ENCODE measurements at regions not wholly inside any gene's neighbourhood (a gene's known extent, or its start where the extent isn't known, plus 50 kb on each side); places are given as distances from the start of the nearest gene placed in this dataset.

DNA sequence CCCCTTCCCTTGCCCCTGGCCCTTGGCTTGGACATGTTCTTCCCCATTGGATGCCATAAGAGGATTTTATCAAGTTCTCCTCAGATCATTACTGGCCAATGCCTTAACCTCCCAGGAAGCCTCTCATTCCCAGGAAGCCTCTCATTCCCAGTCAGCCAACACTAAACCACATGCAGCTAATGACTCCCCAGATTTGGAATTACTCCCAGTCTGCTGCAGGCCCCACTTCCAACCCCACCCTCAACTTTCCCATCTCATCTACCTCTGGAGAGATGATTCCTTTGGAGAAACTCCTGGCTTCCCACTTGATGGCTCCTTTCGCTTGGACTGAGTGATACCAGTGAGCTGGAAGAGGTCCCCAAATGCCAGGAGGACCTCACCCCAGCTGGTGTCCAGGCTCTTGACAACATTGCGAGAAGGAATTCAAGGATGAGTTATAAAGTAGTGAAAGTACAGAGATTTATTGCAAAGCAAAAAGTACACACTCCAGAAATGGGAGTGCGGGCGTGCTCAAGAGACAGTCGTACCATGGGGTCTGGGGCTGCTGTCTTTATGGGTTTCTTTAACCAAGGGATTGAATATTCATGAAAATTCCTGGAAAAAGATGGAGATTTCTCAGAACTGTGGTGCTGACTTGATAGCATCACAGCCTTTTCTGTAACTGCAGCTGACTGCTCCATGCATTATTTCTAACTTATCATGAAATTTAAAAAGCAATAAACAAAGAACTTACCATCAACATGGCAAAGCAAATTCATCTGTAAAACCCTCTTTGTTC, 117.2 kb upstream of the ADCY1 start:
- no peak for TF ChIP-seq JUND (IDR thresholded peaks at IDR 0.05)
- TF ChIP-seq EGR1 (IDR thresholded peaks at IDR 0.05; ENCODE audit: low read depth in 2 of 2): no peak
- no peak for DNase-seq (ENCODE audit: low spot score)
- no peak overlapping the region for H3K4me3 ChIP-seq (ENCODE audit: low read depth in 1 of 3, low read length in 3 of 3)
- no peaks in the 10 kb centered on the region for H3K4me1 ChIP-seq (ENCODE audit: control insufficient read depth in 4 of 4, insufficient read depth in 4 of 4, low read length in 3 of 4)
- H3K27me3 ChIP-seq (ENCODE audit: control insufficient read depth in 4 of 4, insufficient read depth in 4 of 4, low read length in 3 of 4): no peaks in the 10 kb centered on the region
- H3K9me3 ChIP-seq (ENCODE audit: control insufficient read depth in 4 of 4, low read length in 3 of 4): no peaks in the 10 kb centered on the region
- H3K36me3 ChIP-seq (ENCODE audit: control insufficient read depth in 4 of 4, insufficient read depth in 3 of 4, low read depth in 1 of 4, low read length in 3 of 4): no peaks in the 10 kb centered on the region
- no peak overlapping the region for H3K9ac ChIP-seq (ENCODE audit: low read depth in 1 of 2, low read length in 2 of 2)
- H3K27ac ChIP-seq (ENCODE audit: low read depth in 1 of 2, low read length in 2 of 2): no peak overlapping the region
- 91% methylated on average over 5 of the region's 5 CpGs for WGBS

DNA sequence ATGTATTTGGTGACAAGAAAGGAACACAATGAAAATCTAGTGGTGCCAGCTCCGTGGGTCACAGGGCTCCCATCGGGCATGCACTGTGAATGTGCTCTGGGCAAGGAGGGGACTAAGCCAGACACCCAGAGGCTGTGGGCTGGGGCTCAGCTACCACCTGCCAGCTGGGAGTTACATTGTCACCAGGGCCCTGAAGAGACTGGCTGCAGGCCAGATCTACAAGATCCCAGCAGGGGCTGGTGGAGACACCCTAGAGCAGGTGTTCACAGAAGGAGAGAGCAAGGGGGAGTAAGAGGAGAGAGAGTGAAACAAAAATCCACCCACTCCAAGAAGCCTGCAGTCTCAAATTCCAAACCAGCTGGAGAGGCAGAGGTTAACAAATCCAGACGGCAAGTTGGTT, 116.6 kb upstream of the ADCY1 start:
- H3K4me3 ChIP-seq (ENCODE audit: low read depth in 1 of 3, low read length in 3 of 3): no peak overlapping the region
- H3K36me3 ChIP-seq (ENCODE audit: control insufficient read depth in 4 of 4, insufficient read depth in 3 of 4, low read depth in 1 of 4, low read length in 3 of 4): no peaks in the 10 kb centered on the region
- H3K4me1 ChIP-seq (ENCODE audit: control insufficient read depth in 4 of 4, insufficient read depth in 4 of 4, low read length in 3 of 4): no peaks in the 10 kb centered on the region
- H3K27ac ChIP-seq (ENCODE audit: low read depth in 1 of 2, low read length in 2 of 2): no peak overlapping the region
- 75% methylated on average over 3 of the region's 3 CpGs for WGBS
- H3K9me3 ChIP-seq (ENCODE audit: control insufficient read depth in 4 of 4, low read length in 3 of 4): no peaks in the 10 kb centered on the region
- DNase-seq (ENCODE audit: low spot score): no peak
- no peaks in the 10 kb centered on the region for H3K27me3 ChIP-seq (ENCODE audit: control insufficient read depth in 4 of 4, insufficient read depth in 4 of 4, low read length in 3 of 4)
- TF ChIP-seq RAD21 (IDR thresholded peaks at IDR 0.05): no peak
- no peak for TF ChIP-seq TAF1 (conservative IDR thresholded peaks at IDR 0.05)
- TF ChIP-seq, protein P1, sequence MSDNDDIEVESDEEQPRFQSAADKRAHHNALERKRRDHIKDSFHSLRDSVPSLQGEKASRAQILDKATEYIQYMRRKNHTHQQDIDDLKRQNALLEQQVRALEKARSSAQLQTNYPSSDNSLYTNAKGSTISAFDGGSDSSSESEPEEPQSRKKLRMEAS (IDR thresholded peaks at IDR 0.05): no peak
- TF ChIP-seq FOXA1 (IDR thresholded peaks at IDR 0.05): no peak
- TF ChIP-seq, protein P2, sequence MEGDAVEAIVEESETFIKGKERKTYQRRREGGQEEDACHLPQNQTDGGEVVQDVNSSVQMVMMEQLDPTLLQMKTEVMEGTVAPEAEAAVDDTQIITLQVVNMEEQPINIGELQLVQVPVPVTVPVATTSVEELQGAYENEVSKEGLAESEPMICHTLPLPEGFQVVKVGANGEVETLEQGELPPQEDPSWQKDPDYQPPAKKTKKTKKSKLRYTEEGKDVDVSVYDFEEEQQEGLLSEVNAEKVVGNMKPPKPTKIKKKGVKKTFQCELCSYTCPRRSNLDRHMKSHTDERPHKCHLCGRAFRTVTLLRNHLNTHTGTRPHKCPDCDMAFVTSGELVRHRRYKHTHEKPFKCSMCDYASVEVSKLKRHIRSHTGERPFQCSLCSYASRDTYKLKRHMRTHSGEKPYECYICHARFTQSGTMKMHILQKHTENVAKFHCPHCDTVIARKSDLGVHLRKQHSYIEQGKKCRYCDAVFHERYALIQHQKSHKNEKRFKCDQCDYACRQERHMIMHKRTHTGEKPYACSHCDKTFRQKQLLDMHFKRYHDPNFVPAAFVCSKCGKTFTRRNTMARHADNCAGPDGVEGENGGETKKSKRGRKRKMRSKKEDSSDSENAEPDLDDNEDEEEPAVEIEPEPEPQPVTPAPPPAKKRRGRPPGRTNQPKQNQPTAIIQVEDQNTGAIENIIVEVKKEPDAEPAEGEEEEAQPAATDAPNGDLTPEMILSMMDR (IDR thresholded peaks at IDR 0.05; ENCODE audit: low read depth, low read length, missing input control): no peak
- TF ChIP-seq FOXA2 (IDR thresholded peaks at IDR 0.05): no peak
- no peak for TF ChIP-seq HNF4A (conservative IDR thresholded peaks at IDR 0.05)
- no peak for TF ChIP-seq YY1 (IDR thresholded peaks at IDR 0.05)
- H3K9ac ChIP-seq (ENCODE audit: low read depth in 1 of 2, low read length in 2 of 2): no peak overlapping the region

DNA sequence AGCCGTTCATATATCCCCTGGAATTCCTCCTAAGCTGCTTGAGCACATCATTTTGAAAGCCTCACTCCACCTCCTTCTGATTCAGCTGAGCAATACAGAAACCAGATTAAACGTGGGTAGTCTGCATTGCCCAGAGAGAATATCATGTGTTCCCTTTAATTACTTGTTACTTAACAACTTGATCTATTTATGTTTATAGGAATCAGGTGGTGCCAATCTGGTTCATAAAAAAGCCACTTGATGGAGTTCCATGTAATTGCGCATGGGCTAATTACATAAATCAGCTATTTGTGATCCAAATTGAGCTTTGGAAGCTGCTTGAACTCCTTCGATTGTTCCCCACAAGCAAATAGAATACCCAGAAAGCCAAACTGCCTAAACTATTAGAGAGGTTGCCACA, 114.7 kb upstream of the ADCY1 start:
- WGBS: 59% methylated on average over 4 of the region's 4 CpGs
- H3K4me1 ChIP-seq (ENCODE audit: control insufficient read depth in 4 of 4, insufficient read depth in 4 of 4, low read length in 3 of 4): no peaks in the 10 kb centered on the region
- no peak for DNase-seq (ENCODE audit: low spot score)

DNA sequence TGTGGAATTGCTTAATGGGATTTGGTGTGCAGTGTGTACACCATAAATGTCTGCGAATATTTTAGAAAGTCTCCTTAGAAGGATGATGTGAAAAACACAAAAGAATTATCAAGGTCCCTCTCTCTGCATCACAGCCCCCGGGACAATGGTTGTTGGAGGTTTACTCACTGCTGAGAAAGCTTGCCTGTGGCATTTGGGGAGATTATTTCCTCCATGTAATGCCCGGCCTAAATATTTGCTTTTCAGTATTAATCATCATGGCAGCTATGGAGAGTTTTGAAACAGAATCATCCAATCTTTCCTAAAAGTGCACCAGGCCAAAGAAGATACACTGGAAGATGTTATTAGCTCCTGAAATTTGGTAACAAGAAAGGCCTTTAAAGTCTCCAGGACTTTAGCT, 113.8 kb upstream of the ADCY1 start:
- no peak overlapping the region for H3K4me3 ChIP-seq (ENCODE audit: low read depth in 1 of 3, low read length in 3 of 3)
- DNase-seq (ENCODE audit: low spot score): no peak
- H3K36me3 ChIP-seq (ENCODE audit: control insufficient read depth in 4 of 4, insufficient read depth in 3 of 4, low read depth in 1 of 4, low read length in 3 of 4): no peaks in the 10 kb centered on the region
- no peaks in the 10 kb centered on the region for H3K9me3 ChIP-seq (ENCODE audit: control insufficient read depth in 4 of 4, low read length in 3 of 4)
- WGBS: 84% methylated on average over 3 of the region's 3 CpGs
- no peak overlapping the region for H3K9ac ChIP-seq (ENCODE audit: low read depth in 1 of 2, low read length in 2 of 2)
- H3K4me1 ChIP-seq (ENCODE audit: control insufficient read depth in 4 of 4, insufficient read depth in 4 of 4, low read length in 3 of 4): no peaks in the 10 kb centered on the region
- H3K27me3 ChIP-seq (ENCODE audit: control insufficient read depth in 4 of 4, insufficient read depth in 4 of 4, low read length in 3 of 4): no peaks in the 10 kb centered on the region
- no peak overlapping the region for H3K27ac ChIP-seq (ENCODE audit: low read depth in 1 of 2, low read length in 2 of 2)
- TF ChIP-seq YY1 (IDR thresholded peaks at IDR 0.05) (no peak), EGR1 (IDR thresholded peaks at IDR 0.05; ENCODE audit: low read depth in 2 of 2) (no peak), FOXA2 (IDR thresholded peaks at IDR 0.05) (no peak), SP1 (IDR thresholded peaks at IDR 0.05) (no peak), RXRA (IDR thresholded peaks at IDR 0.05) (no peak), HNF4G (IDR thresholded peaks at IDR 0.05) (no peak), GABPA (IDR thresholded peaks at IDR 0.05 in 1 of 2, conservative IDR thresholded peaks at IDR 0.05 in 1 of 2) (no peak), TAF1 (conservative IDR thresholded peaks at IDR 0.05) (no peak), RAD21 (IDR thresholded peaks at IDR 0.05) (no peak), NR2F2 (IDR thresholded peaks at IDR 0.05) (no peak)
- TF ChIP-seq, protein P1 (IDR thresholded peaks at IDR 0.05): no peak
- TF ChIP-seq, protein P3, sequence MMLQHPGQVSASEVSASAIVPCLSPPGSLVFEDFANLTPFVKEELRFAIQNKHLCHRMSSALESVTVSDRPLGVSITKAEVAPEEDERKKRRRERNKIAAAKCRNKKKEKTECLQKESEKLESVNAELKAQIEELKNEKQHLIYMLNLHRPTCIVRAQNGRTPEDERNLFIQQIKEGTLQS (IDR thresholded peaks at IDR 0.05): no peak
- TF ChIP-seq, protein P2 (IDR thresholded peaks at IDR 0.05; ENCODE audit: low read depth, low read length, missing input control): no peak

More for the DNA sequence above, 114.7 kb upstream of the ADCY1 start:
- H3K27me3 ChIP-seq (ENCODE audit: control insufficient read depth in 4 of 4, insufficient read depth in 4 of 4, low read length in 3 of 4): no peaks in the 10 kb centered on the region
- no peak overlapping the region for H3K9ac ChIP-seq (ENCODE audit: low read depth in 1 of 2, low read length in 2 of 2)
- H3K9me3 ChIP-seq (ENCODE audit: control insufficient read depth in 4 of 4, low read length in 3 of 4): no peaks in the 10 kb centered on the region
- no peak overlapping the region for H3K4me3 ChIP-seq (ENCODE audit: low read depth in 1 of 3, low read length in 3 of 3)
- H3K36me3 ChIP-seq (ENCODE audit: control insufficient read depth in 4 of 4, insufficient read depth in 3 of 4, low read depth in 1 of 4, low read length in 3 of 4): no peaks in the 10 kb centered on the region
- no peak overlapping the region for H3K27ac ChIP-seq (ENCODE audit: low read depth in 1 of 2, low read length in 2 of 2)
- TF ChIP-seq, protein P1 (IDR thresholded peaks at IDR 0.05): no peak
